ENCODE measurements at regions not wholly inside any gene's neighbourhood (a gene's known extent, or its start where the extent isn't known, plus 50 kb on each side); places are given as distances from the start of the nearest gene placed in this dataset.

GRCh38 chr2:120933693-120934573, 198.3 kb downstream of the GLI2 start:
- ChIA-PET CTCF (interaction anchor here (1.4 kb wide), 1 partner anchor 238 kb away, joined by 4 read pairs; no protein-coding TSS in a partner anchor), POLR2A (interaction anchor here (1.1 kb wide), 1 partner anchor 141 kb away, joined by 5 read pairs; no protein-coding TSS in a partner anchor), RAD21 (ENCODE audit: low non-redundant PET in 1 of 2, low total read pairs in 2 of 2, uncharacterized antibody in 2 of 2, unreplicated experiment in 2 of 2) (no interaction called here)
- H3K9me2 ChIP-seq (ENCODE audit: insufficient read depth): no peaks in the 10 kb centered on the region
- H4K20me1 ChIP-seq (ENCODE audit: insufficient read depth): no peaks in the 10 kb centered on the region
- peak; percentile 26 for ATAC-seq
- H2AFZ ChIP-seq (ENCODE audit: low read depth, low read length, poor library complexity, severe bottlenecking): no peak overlapping the region
- BruUV-seq (replicated peaks): no TSS peak
- H3K4me1 ChIP-seq (ENCODE audit: control insufficient read depth in 1 of 2, insufficient read depth in 2 of 2, low read length in 2 of 2): peaks cover 26 to 56% of the 10 kb centered on the region in 2 experiments
- peak overlapping the region; percentile 88 for H3K4me2 ChIP-seq (ENCODE audit: low read length)
- peaks cover 8% of the 10 kb centered on the region; the same call in 1 of the 2 replicates for H3K27me3 ChIP-seq (ENCODE audit: insufficient read depth, low read length)
- TF ChIP-seq CEBPB (IDR thresholded peaks at IDR 0.05; ENCODE audit: low read depth) (no peak), RAD21 (IDR thresholded peaks at IDR 0.05; ENCODE audit: low read depth) (no peak), MAX (IDR thresholded peaks at IDR 0.05) (no peak), ELF1 (IDR thresholded peaks at IDR 0.05; ENCODE audit: borderline replicate concordance, low read depth) (no peak), FOSL1 (IDR thresholded peaks at IDR 0.05; ENCODE audit: low read depth) (no peak), ZFX (IDR thresholded peaks at IDR 0.05) (no peak), ATF3 (IDR thresholded peaks at IDR 0.05) (no peak)
- H3K9me3 ChIP-seq (ENCODE audit: control insufficient read depth in 1 of 2, insufficient read depth in 1 of 2, low read depth in 1 of 2, low read length in 2 of 2): no peaks in the 10 kb centered on the region; a peak in 1 of 4 replicates
- peak overlapping the region in 1 of 2 experiments; percentile 47; a peak in 2 of 4 replicates for H3K4me3 ChIP-seq (replicated peaks in 1 of 2; ENCODE audit: low read depth in 1 of 2, low read length in 2 of 2)
- no peaks in the 10 kb centered on the region for H3K36me3 ChIP-seq (ENCODE audit: control insufficient read depth in 1 of 2, insufficient read depth in 2 of 2, low read length in 2 of 2)
- peak overlapping the region; percentile 64; the same call in 1 of the 2 replicates for H3K27ac ChIP-seq (ENCODE audit: low read depth, low read length)
- no peaks in the 10 kb centered on the region for H3K79me2 ChIP-seq (ENCODE audit: insufficient read depth, low read length)
- intact Hi-C loops (cut with micrococcal nuclease): no loop called here
- DNase-seq (ENCODE audit: low read depth, low spot score): no peak
- peak overlapping the region; percentile 41; the same call in 1 of the 2 replicates for H3K9ac ChIP-seq (ENCODE audit: low read length)
